PC-9 (cell line): ENCODE measurements at regions not wholly inside any gene's neighbourhood (a gene's known extent, or its start where the extent isn't known, plus 50 kb on each side); places are given as distances from the start of the nearest gene placed in this dataset.

ENCODE experiments used
- EZH2 ChIP-seq: fragments of 200-600 bp; sonication (generic); IDR thresholded peaks from 2 replicates; pipeline ENCODE4 v1.8.0; 2017; ENCODE audit warnings: antibody characterized with exemption, low read depth
- TF ChIP-seq, protein P1 (sequence below): fragments of 200-600 bp; sonication (generic); conservative IDR thresholded peaks from 2 replicates; pipeline ENCODE4 v1.6.1; 2017; ENCODE audit warnings: mixed run types, antibody characterized with exemption, mild to moderate bottlenecking, moderate library complexity

GRCh38 chr14:101371799-101372793, 189.2 kb upstream of the DIO3 start:
- TF ChIP-seq, protein P1, sequence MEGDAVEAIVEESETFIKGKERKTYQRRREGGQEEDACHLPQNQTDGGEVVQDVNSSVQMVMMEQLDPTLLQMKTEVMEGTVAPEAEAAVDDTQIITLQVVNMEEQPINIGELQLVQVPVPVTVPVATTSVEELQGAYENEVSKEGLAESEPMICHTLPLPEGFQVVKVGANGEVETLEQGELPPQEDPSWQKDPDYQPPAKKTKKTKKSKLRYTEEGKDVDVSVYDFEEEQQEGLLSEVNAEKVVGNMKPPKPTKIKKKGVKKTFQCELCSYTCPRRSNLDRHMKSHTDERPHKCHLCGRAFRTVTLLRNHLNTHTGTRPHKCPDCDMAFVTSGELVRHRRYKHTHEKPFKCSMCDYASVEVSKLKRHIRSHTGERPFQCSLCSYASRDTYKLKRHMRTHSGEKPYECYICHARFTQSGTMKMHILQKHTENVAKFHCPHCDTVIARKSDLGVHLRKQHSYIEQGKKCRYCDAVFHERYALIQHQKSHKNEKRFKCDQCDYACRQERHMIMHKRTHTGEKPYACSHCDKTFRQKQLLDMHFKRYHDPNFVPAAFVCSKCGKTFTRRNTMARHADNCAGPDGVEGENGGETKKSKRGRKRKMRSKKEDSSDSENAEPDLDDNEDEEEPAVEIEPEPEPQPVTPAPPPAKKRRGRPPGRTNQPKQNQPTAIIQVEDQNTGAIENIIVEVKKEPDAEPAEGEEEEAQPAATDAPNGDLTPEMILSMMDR: no peak
- TF ChIP-seq EZH2: no peak
